ENCODE measurements at regions not wholly inside any gene's neighbourhood (a gene's known extent, or its start where the extent isn't known, plus 50 kb on each side); places are given as distances from the start of the nearest gene placed in this dataset.

GRCh38 chr2:188089901-188090300 is 201.8 kb upstream of the GULP1 start:
- TF ChIP-seq CTCF (IDR thresholded peaks at IDR 0.05; ENCODE audit: insufficient read depth, low read length, poor library complexity, severe bottlenecking): no peak
- TF ChIP-seq EZH2phosphoT487 (conservative IDR thresholded peaks at IDR 0.05; ENCODE audit: low read length): no peak
